Loucy (cell line): ENCODE measurements at regions not wholly inside any gene's neighbourhood (a gene's known extent, or its start where the extent isn't known, plus 50 kb on each side); places are given as distances from the start of the nearest gene placed in this dataset.

Experiments used
- EZH2phosphoT487 ChIP-seq: fragments of 200-600 bp; IDR thresholded peaks from 2 replicates; pipeline ENCODE4 v1.6.1; 2018; ENCODE audit warnings: antibody characterized with exemption, mild to moderate bottlenecking, moderate library complexity, borderline replicate concordance
- TF ChIP-seq, protein P1 (sequence below): fragments of 200-600 bp; sonication (generic); conservative IDR thresholded peaks from 2 replicates; pipeline ENCODE4 v1.5.1; 2014; ENCODE audit warnings: mild to moderate bottlenecking, antibody characterized with exemption, low read length

DNA sequence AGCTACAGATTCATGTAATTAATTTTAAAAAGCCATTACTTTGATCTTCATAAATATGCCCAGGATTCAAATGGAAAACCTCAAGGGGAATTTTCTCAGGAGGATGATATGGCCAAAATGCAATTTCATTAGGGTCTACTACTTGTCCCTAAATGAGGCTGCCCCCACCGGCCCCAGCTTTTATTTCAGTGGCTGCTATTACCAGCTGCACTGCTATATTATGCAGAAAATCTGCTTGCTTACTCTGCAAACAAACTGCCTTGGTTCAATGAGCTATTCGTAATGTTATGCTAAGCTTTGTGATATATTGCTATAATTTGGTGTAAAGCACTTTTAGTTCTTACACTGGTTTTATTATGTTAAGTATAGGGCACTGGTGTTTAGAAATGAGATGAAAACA lies 137.3 kb upstream of the TMTC4 start:
- TF ChIP-seq, protein P1, sequence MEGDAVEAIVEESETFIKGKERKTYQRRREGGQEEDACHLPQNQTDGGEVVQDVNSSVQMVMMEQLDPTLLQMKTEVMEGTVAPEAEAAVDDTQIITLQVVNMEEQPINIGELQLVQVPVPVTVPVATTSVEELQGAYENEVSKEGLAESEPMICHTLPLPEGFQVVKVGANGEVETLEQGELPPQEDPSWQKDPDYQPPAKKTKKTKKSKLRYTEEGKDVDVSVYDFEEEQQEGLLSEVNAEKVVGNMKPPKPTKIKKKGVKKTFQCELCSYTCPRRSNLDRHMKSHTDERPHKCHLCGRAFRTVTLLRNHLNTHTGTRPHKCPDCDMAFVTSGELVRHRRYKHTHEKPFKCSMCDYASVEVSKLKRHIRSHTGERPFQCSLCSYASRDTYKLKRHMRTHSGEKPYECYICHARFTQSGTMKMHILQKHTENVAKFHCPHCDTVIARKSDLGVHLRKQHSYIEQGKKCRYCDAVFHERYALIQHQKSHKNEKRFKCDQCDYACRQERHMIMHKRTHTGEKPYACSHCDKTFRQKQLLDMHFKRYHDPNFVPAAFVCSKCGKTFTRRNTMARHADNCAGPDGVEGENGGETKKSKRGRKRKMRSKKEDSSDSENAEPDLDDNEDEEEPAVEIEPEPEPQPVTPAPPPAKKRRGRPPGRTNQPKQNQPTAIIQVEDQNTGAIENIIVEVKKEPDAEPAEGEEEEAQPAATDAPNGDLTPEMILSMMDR: no peak
- TF ChIP-seq EZH2phosphoT487: no peak
